ENCODE measurements at regions not wholly inside any gene's neighbourhood (a gene's known extent, or its start where the extent isn't known, plus 50 kb on each side); places are given as distances from the start of the nearest gene placed in this dataset.

DNA sequence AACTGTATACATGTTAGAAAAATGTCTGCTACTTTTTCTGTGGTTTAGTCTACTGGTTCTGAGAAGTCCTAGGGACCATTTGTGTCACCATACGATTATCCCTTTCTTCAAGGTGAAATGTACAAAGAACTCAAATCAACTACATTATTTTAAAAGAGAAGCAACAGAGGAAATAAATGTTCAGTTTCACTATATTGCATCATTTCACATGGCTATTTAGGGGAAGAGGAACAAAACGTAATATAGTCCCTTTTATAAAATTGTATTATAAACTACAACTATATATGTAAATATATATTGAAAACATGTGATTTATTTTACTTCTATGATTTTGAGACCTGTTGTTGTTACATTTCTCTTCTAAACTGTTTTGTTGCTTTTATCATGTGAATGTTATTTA, 1308.0 kb downstream of the EPHA7 start:
- ChIA-PET POLR2A (no interaction called here), CTCF (no interaction called here)
- FAIRE-seq = no peak
- Histone ChIP-seq H3K4me1 (no peaks in the 10 kb centered on the region), H3K4me2 (no peak overlapping the region), H3K9me3 (no peaks in the 10 kb centered on the region), H3K27ac (no peak overlapping the region), H3K4me3 (no peak overlapping the region)
- 10% methylated on average over 2 of the region's 2 CpGs for WGBS (ENCODE audit: missing lambda C conversion rate)
- no peak for ATAC-seq
- TF ChIP-seq EP300 (IDR thresholded peaks at IDR 0.05) (no peak), HDAC2 (IDR thresholded peaks at IDR 0.05) (no peak)
- no peak for DNase-seq (ENCODE audit: low read depth in 1 of 2, low spot score in 1 of 2)

DNA sequence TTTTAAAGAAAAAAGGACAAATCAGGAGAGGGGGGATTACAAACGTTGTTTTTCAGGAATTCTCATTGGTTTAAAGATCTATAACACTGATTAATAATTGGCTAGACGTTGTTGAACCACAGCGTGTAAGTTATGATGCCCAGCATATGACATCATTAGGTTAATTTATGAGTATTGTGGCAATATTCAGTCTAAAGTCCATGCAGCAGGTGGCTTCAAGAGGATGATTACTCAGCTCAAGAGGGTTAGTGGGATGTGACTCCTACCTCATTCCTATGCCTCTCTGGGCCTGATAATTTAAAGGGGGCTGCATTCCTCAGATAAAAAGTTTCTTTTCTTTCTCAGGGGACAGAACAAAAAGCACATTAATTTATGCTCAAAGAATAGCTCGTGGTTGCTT, 1309.0 kb downstream of the EPHA7 start:
- Histone ChIP-seq H3K4me1 (no peaks in the 10 kb centered on the region), H3K9me3 (no peaks in the 10 kb centered on the region), H3K27ac (no peak overlapping the region), H3K4me3 (no peak overlapping the region), H3K4me2 (no peak overlapping the region)
- ATAC-seq (no peak), DNase-seq (ENCODE audit: low read depth in 1 of 2, low spot score in 1 of 2) (no peak), FAIRE-seq (no peak)
- 4% methylated on average over 4 of the region's 4 CpGs for WGBS (ENCODE audit: missing lambda C conversion rate)
- CTCF ChIA-PET = interaction anchor here (0.7 kb wide), 1 partner anchor 17 kb away, joined by 3 read pairs; no protein-coding TSS in a partner anchor
- POLR2A ChIA-PET = no interaction called here
- TF ChIP-seq SMC3 (IDR thresholded peaks at IDR 0.05) (no peak), ZC3H11A (IDR thresholded peaks at IDR 0.05) (no peak), HEYL (CRISPR knock-in tag; IDR thresholded peaks at IDR 0.05) (no peak), FOXS1 (CRISPR knock-in tag; IDR thresholded peaks at IDR 0.05) (no peak), PHF8 (IDR thresholded peaks at IDR 0.05; ENCODE audit: borderline replicate concordance, low read depth) (no peak), TP53 (CRISPR knock-in tag; IDR thresholded peaks at IDR 0.05) (no peak), CHD4 (IDR thresholded peaks at IDR 0.05; ENCODE audit: borderline replicate concordance) (no peak), NFE2L2 (conservative IDR thresholded peaks at IDR 0.05; ENCODE audit: low read length) (no peak)
- TF ChIP-seq, protein P1, sequence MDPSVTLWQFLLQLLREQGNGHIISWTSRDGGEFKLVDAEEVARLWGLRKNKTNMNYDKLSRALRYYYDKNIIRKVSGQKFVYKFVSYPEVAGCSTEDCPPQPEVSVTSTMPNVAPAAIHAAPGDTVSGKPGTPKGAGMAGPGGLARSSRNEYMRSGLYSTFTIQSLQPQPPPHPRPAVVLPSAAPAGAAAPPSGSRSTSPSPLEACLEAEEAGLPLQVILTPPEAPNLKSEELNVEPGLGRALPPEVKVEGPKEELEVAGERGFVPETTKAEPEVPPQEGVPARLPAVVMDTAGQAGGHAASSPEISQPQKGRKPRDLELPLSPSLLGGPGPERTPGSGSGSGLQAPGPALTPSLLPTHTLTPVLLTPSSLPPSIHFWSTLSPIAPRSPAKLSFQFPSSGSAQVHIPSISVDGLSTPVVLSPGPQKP (IDR thresholded peaks at IDR 0.05; ENCODE audit: low read depth, low read length) = no peak

DNA sequence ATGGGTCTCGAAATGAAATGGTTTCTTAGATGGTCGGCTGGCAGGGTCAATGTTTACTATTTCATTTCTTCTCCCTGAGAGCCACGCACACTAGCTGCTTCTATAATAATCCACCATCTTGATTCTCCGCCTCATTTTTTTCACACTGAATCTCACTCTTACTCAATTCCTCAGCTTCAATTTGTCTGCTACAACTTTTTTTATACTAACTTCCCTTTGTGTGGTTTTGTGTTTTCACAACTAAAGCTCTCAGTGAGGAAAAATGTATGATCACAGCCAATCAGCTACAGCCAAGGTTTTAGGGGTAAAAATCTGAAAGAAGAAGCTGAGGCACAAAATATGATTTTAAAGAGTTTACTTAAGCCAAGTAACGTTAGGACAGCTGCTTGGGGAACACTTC, 1309.4 kb downstream of the EPHA7 start:
- POLR2A ChIA-PET = no interaction called here
- FAIRE-seq (no peak), DNase-seq (ENCODE audit: low read depth in 1 of 2, low spot score in 1 of 2) (no peak), ATAC-seq (no peak)
- Histone ChIP-seq H3K4me1 (no peaks in the 10 kb centered on the region), H3K9me3 (no peaks in the 10 kb centered on the region), H3K4me3 (no peak overlapping the region), H3K4me2 (no peak overlapping the region), H3K27ac (no peak overlapping the region)
- no peak for TF ChIP-seq EP300 (IDR thresholded peaks at IDR 0.05)
- CTCF ChIA-PET = interaction anchor here (0.7 kb wide), 1 partner anchor 18 kb away, joined by 3 read pairs; no protein-coding TSS in a partner anchor
- WGBS (ENCODE audit: missing lambda C conversion rate) = 10% methylated on average over 5 of the region's 5 CpGs

DNA sequence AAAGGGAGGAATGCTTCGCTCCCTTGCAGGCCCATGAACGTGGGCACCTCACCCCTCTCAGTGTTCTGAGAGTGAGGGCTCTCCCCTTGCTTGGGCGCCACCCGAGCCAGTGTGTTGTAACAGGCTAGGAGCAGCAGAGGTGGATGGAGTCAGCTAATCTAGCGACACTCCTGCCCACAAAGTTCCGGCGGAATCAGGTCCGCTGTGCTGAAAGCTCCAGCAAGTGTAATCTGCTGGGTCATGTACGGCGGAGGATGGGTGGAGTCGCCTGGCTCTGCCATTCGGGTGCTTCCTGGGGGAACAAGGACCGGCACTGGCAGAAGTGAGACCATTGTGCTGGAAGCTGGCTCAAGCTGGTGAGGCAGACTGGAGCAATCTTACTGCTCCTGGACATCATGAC, 1310.1 kb downstream of the EPHA7 start:
- FAIRE-seq = no peak
- no peak for ATAC-seq
- H3K4me1 ChIP-seq = no peaks in the 10 kb centered on the region
- POLR2A ChIA-PET = no interaction called here
- TF ChIP-seq KDM5A (IDR thresholded peaks at IDR 0.05) (no peak), CEBPB (IDR thresholded peaks at IDR 0.05) (no peak), FOXS1 (CRISPR knock-in tag; IDR thresholded peaks at IDR 0.05) (no peak), ZFP36 (IDR thresholded peaks at IDR 0.05; ENCODE audit: borderline replicate concordance, partially characterized antibody) (no peak), BHLHE40 (IDR thresholded peaks at IDR 0.05; ENCODE audit: low read depth, low read length) (no peak), HEYL (CRISPR knock-in tag; IDR thresholded peaks at IDR 0.05) (no peak), CBX2 (IDR thresholded peaks at IDR 0.05; ENCODE audit: borderline replicate concordance, low read depth) (no peak), ZC3H11A (IDR thresholded peaks at IDR 0.05) (no peak), FOSB (CRISPR knock-in tag; IDR thresholded peaks at IDR 0.05) (no peak), CHD4 (IDR thresholded peaks at IDR 0.05; ENCODE audit: borderline replicate concordance) (no peak), POLR2AphosphoS2 (conservative IDR thresholded peaks at IDR 0.05; ENCODE audit: low read length) (no peak), HOXB13 (CRISPR knock-in tag; IDR thresholded peaks at IDR 0.05; ENCODE audit: low read depth) (no peak)
- TF ChIP-seq, protein P2, sequence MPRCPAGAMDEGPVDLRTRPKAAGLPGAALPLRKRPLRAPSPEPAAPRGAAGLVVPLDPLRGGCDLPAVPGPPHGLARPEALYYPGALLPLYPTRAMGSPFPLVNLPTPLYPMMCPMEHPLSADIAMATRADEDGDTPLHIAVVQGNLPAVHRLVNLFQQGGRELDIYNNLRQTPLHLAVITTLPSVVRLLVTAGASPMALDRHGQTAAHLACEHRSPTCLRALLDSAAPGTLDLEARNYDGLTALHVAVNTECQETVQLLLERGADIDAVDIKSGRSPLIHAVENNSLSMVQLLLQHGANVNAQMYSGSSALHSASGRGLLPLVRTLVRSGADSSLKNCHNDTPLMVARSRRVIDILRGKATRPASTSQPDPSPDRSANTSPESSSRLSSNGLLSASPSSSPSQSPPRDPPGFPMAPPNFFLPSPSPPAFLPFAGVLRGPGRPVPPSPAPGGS (IDR thresholded peaks at IDR 0.05) = no peak
- no peak overlapping the region for H3K4me3 ChIP-seq
- WGBS (ENCODE audit: missing lambda C conversion rate) = 40% methylated on average over 4 of the region's 13 CpGs
- DNase-seq (ENCODE audit: low read depth in 1 of 2, low spot score in 1 of 2) = no peak
- H3K4me2 ChIP-seq = no peak overlapping the region
- H3K9me3 ChIP-seq = no peaks in the 10 kb centered on the region
- H3K27ac ChIP-seq = no peak overlapping the region
- CTCF ChIA-PET = no interaction called here
